Pancreas (tissue), 10 donors: ENCODE measurements at regions not wholly inside any gene's neighbourhood (a gene's known extent, or its start where the extent isn't known, plus 50 kb on each side); places are given as distances from the start of the nearest gene placed in this dataset.

Experiments
- ATAC-seq, 4 donors: fragments of 200-7000 bp; cut with Tn5 transposase; one replicate each; pipeline versions ENCODE4 v1.8.0 to v1.9.1; 2020; ENCODE audit warnings: mild to moderate bottlenecking in 4 of 4, moderate library complexity in 4 of 4
- DNase-seq, 6 donors: peaks; one replicate each; pipeline ENCODE4 v3.0.0-alpha.2; 2020
- FAIRE-seq: peaks from 2 replicates; lab custom pipeline; 2012; peaks lifted over from hg19 to GRCh38; lab: Jason Lieb, UNC
- H3K27ac ChIP-seq, 4 donors: fragments of 200-600 bp; sonication (generic); 1 replicate in 3 of 4; 2 replicates in 1 of 4; pipeline versions ENCODE4 v1.5.0 to v1.8.0; 2020
- H3K27me3 ChIP-seq, 4 donors: fragments of 200-600 bp; one replicate each; pipeline ENCODE4 v1.8.0; 2021
- H3K36me3 ChIP-seq, 3 donors: fragments of 200-600 bp; sonication (generic) in 1 of 3; one replicate each; pipeline versions ENCODE4 v1.5.0 to v1.8.0; 2020 to 2021
- H3K4me1 ChIP-seq, 3 donors: fragments of 200-600 bp; one replicate each; pipeline ENCODE4 v1.8.0; 2021
- H3K4me3 ChIP-seq, 4 donors: fragments of 200-600 bp; sonication (generic) in 2 of 4; one replicate each; pipeline versions ENCODE4 v1.5.0 to v1.8.0; 2020 to 2021
- H3K9me3 ChIP-seq, 4 donors: fragments of 200-600 bp; one replicate each; pipeline ENCODE4 v1.8.0; 2021
- CTCF ChIP-seq, 4 donors: fragments of 200-600 bp; sonication (generic) in 3 of 4; IDR thresholded peaks; one replicate each; pipeline versions ENCODE4 v1.5.0 to v1.8.0; 2021; ENCODE audit warnings: antibody characterized with exemption in 4 of 4
- WGBS, 2 donors: extraction: QIAGEN DNeasy Blood & Tissue Kit; methylation state at CpG; one replicate each; pipeline ENCODE4 v1.1.7; 2013; 5-methylcytosine and 5-hydroxymethylcytosine counted together
- intact Hi-C, 3 donors: fragments of 100-400 bp; cut with DNase I; formaldehyde crosslinking; loops; one replicate each; pipeline versions ENCODE4 v1.11.1 to v1.14.2; 2022
- donor health status: healthy with polysubstance abuse.
- donor health status: DM: no; HTN: no; CAD: no; lungs with moderate emphysema.
- donor health status: DM: no; HTN: no; CAD: no.
- donor health status: control.
- donor health status: control.
- donor health status: Bipolar disorder and iron deficiency.
- donor health status: DM: yes; HTN: yes; CAD: no.
- donor health status: DM: no; HTN: no; CAD: no.
- donor health status: DM: no; HTN: no; CAD: no.
- donor health status: DM: yes; HTN: yes; CAD: no.

- no peak for ATAC-seq
- Histone ChIP-seq H3K4me3 (no peak overlapping the region), H3K27ac (no peak overlapping the region), H3K4me1 (no peaks in the 10 kb centered on the region), H3K36me3 (no peaks in the 10 kb centered on the region), H3K9me3 (no peaks in the 10 kb centered on the region), H3K27me3 (no peaks in the 10 kb centered on the region)
- 93 to 96% methylated on average over 32 of the region's 32 CpGs for WGBS, 2 donors
- DNase-seq, result peak in 1 of 6 donors; percentile 59
- intact Hi-C loops, result no loop called here
- no peak for TF ChIP-seq CTCF (IDR thresholded peaks at IDR 0.05)
- no peak for FAIRE-seq
These were observed 574.3 kb upstream of the GHITM start for GRCh38 chr10:83564889-83565588.

- no peaks in the 10 kb centered on the region for H3K36me3 ChIP-seq
- WGBS, 2 donors, result 51 to 61% methylated on average over 1 of the region's 1 CpG
- intact Hi-C loops, result no loop called here
- FAIRE-seq, result no peak
- ATAC-seq, result no peak
- no peaks in the 10 kb centered on the region for H3K4me1 ChIP-seq
- no peaks in the 10 kb centered on the region for H3K27me3 ChIP-seq
- no peak overlapping the region for H3K27ac ChIP-seq
- no peak for DNase-seq
- no peak overlapping the region for H3K4me3 ChIP-seq
- H3K9me3 ChIP-seq, result peaks cover 0 to 2% (median 0%) of the 10 kb centered on the region in 4 donors
- no peak for TF ChIP-seq CTCF (IDR thresholded peaks at IDR 0.05)
These were observed 567.3 kb upstream of the GHITM start for GRCh38 chr10:83572036-83572435.

- no peak overlapping the region for H3K4me3 ChIP-seq
- ATAC-seq, result no peak
- H3K4me1 ChIP-seq, result no peaks in the 10 kb centered on the region
- no peak overlapping the region for H3K27ac ChIP-seq
- intact Hi-C loops, result no loop called here
- H3K9me3 ChIP-seq, result peaks cover 0 to 2% (median 0%) of the 10 kb centered on the region in 4 donors
- H3K36me3 ChIP-seq, result no peaks in the 10 kb centered on the region
- TF ChIP-seq CTCF (IDR thresholded peaks at IDR 0.05), result no peak
- 61 to 68% methylated on average over 1 of the region's 1 CpG for WGBS, 2 donors
- no peaks in the 10 kb centered on the region for H3K27me3 ChIP-seq
- no peak for FAIRE-seq
- no peak for DNase-seq
These were observed 564.5 kb upstream of the GHITM start for GRCh38 chr10:83574770-83575169.

- ATAC-seq (no peak), FAIRE-seq (no peak), DNase-seq (no peak)
- Histone ChIP-seq H3K36me3 (no peaks in the 10 kb centered on the region), H3K27me3 (no peaks in the 10 kb centered on the region), H3K4me1 (no peaks in the 10 kb centered on the region), H3K4me3 (no peak overlapping the region), H3K9me3 (peaks cover 0 to 2% (median 0%) of the 10 kb centered on the region in 4 donors), H3K27ac (no peak overlapping the region)
- TF ChIP-seq CTCF (IDR thresholded peaks at IDR 0.05), result no peak
- 72 to 86% methylated on average over 2 of the region's 2 CpGs for WGBS, 2 donors
- intact Hi-C loops, result no loop called here
These were observed 561.9 kb upstream of the GHITM start for GRCh38 chr10:83577421-83577820.

- Histone ChIP-seq H3K27me3 (no peaks in the 10 kb centered on the region), H3K4me1 (no peaks in the 10 kb centered on the region), H3K36me3 (no peaks in the 10 kb centered on the region), H3K9me3 (no peaks in the 10 kb centered on the region), H3K27ac (no peak overlapping the region), H3K4me3 (no peak overlapping the region)
- ATAC-seq, result no peak
- intact Hi-C loops, result no loop called here
- DNase-seq, result no peak
- no peak for TF ChIP-seq CTCF (IDR thresholded peaks at IDR 0.05)
- FAIRE-seq, result no peak
- WGBS, 2 donors, result 70 to 82% methylated on average over 4 of the region's 4 CpGs
These were observed 558.8 kb upstream of the GHITM start for GRCh38 chr10:83580373-83581012.
